ENCODE measurements at regions not wholly inside any gene's neighbourhood (a gene's known extent, or its start where the extent isn't known, plus 50 kb on each side); places are given as distances from the start of the nearest gene placed in this dataset.

DNA sequence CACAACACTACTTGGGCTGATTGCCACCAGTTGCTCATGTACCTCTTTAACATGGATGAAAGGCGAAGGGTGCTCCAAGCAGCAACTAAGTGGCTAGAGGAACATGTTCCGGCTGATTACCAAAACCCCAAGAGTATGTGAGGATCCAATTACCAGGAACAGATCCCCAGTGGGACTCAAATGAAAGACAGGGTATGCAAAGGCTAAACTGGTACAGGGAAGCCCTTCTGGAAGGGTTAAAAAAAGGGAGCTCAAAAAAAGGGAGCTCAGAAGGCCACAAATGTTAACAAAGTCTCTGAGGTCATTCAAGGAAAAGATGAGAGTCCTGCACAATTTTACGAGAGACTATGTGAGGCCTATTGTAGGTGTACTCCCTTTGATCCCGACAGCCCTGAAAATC is 604.7 kb downstream of the UQCRFS1 start:
- TF ChIP-seq CTCF (IDR thresholded peaks at IDR 0.05), result no peak
- H3K27ac ChIP-seq, result no peak overlapping the region
- H3K4me1 ChIP-seq (ENCODE audit: control insufficient read depth in 1 of 2, low read depth in 2 of 2), result no peaks in the 10 kb centered on the region
- H3K36me3 ChIP-seq, result no peaks in the 10 kb centered on the region
- DNase-seq (ENCODE audit: low spot score) (no peak), ATAC-seq (ENCODE audit: insufficient number of reproducible peaks, low FRiP score, low read depth) (no peak)
- H3K27me3 ChIP-seq (replicated peaks; ENCODE audit: insufficient read depth), result no peaks in the 10 kb centered on the region
- peaks cover 6% of the 10 kb centered on the region for H3K9me3 ChIP-seq
- H3K4me3 ChIP-seq, result no peak overlapping the region

GRCh38 chr19:28607066-28607583 is 605.8 kb downstream of the UQCRFS1 start:
- no peak for TF ChIP-seq CTCF (IDR thresholded peaks at IDR 0.05)
- ATAC-seq (ENCODE audit: insufficient number of reproducible peaks, low FRiP score, low read depth), result no peak
- Histone ChIP-seq H3K27me3 (replicated peaks; ENCODE audit: insufficient read depth) (no peaks in the 10 kb centered on the region), H3K27ac (no peak overlapping the region), H3K9me3 (peaks cover 6% of the 10 kb centered on the region), H3K36me3 (no peaks in the 10 kb centered on the region), H3K4me3 (no peak overlapping the region), H3K4me1 (ENCODE audit: control insufficient read depth in 1 of 2, low read depth in 2 of 2) (no peaks in the 10 kb centered on the region)
- no peak for DNase-seq (ENCODE audit: low spot score)

GRCh38 chr19:28606269-28607032 is 606.5 kb downstream of the UQCRFS1 start:
- no peak for DNase-seq (ENCODE audit: low spot score)
- no peak for TF ChIP-seq CTCF (IDR thresholded peaks at IDR 0.05)
- Histone ChIP-seq H3K9me3 (peaks cover 6% of the 10 kb centered on the region), H3K27ac (no peak overlapping the region), H3K4me1 (ENCODE audit: control insufficient read depth in 1 of 2, low read depth in 2 of 2) (no peaks in the 10 kb centered on the region), H3K4me3 (no peak overlapping the region), H3K36me3 (no peaks in the 10 kb centered on the region), H3K27me3 (replicated peaks; ENCODE audit: insufficient read depth) (no peaks in the 10 kb centered on the region)
- no peak for ATAC-seq (ENCODE audit: insufficient number of reproducible peaks, low FRiP score, low read depth)

- Histone ChIP-seq H3K27ac (no peak overlapping the region), H3K27me3 (replicated peaks; ENCODE audit: insufficient read depth) (no peaks in the 10 kb centered on the region), H3K4me1 (ENCODE audit: control insufficient read depth in 1 of 2, low read depth in 2 of 2) (no peaks in the 10 kb centered on the region), H3K36me3 (no peaks in the 10 kb centered on the region), H3K9me3 (peaks cover 6% of the 10 kb centered on the region), H3K4me3 (no peak overlapping the region)
- DNase-seq (ENCODE audit: low spot score), result no peak
- no peak for ATAC-seq (ENCODE audit: insufficient number of reproducible peaks, low FRiP score, low read depth)
- no peak for TF ChIP-seq CTCF (IDR thresholded peaks at IDR 0.05)
These were observed 607.3 kb downstream of the UQCRFS1 start for GRCh38 chr19:28605501-28606268.

DNA sequence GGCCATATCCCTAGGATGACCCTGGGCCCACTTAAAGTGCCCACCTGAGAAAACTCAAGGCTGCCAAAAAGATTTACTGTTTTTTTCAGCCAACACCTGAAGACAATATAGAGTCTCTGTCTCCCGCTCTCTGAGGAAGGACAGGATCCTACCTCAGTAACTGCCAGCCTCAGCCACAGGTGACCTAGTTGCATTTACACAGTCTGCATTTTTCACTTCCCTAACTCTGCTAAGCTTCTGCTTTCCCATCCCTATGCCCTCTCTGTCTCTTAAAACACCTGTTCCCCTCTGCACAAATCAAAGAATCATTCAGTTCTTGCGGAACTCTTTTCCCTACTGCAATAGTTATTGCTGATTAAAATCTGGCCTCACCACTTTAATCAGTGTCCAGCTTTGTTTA is 609.5 kb downstream of the UQCRFS1 start:
- H3K9me3 ChIP-seq, result peaks cover 6% of the 10 kb centered on the region
- no peak for TF ChIP-seq CTCF (IDR thresholded peaks at IDR 0.05)

More for the DNA sequence above, 609.5 kb downstream of the UQCRFS1 start:
- ATAC-seq (ENCODE audit: insufficient number of reproducible peaks, low FRiP score, low read depth), result no peak
- no peak overlapping the region for H3K27ac ChIP-seq
- no peak for DNase-seq (ENCODE audit: low spot score)
- no peaks in the 10 kb centered on the region for H3K4me1 ChIP-seq (ENCODE audit: control insufficient read depth in 1 of 2, low read depth in 2 of 2)
- H3K36me3 ChIP-seq, result no peaks in the 10 kb centered on the region
- H3K27me3 ChIP-seq (replicated peaks; ENCODE audit: insufficient read depth), result no peaks in the 10 kb centered on the region
- H3K4me3 ChIP-seq, result no peak overlapping the region
